Loucy (cell line): ENCODE measurements at regions not wholly inside any gene's neighbourhood (a gene's known extent, or its start where the extent isn't known, plus 50 kb on each side); places are given as distances from the start of the nearest gene placed in this dataset.
"Not testable (repeated sequence)": the region's sequence is repeated elsewhere in the genome, so short reads cannot be mapped to it uniquely, and the experiment has no call there.

Experiments used
- CTCF ChIP-seq: fragments of 200-600 bp; sonication (generic); conservative IDR thresholded peaks from 2 replicates; pipeline ENCODE4 v1.5.1; 2014; ENCODE audit warnings: mild to moderate bottlenecking, antibody characterized with exemption, low read length
- EZH2phosphoT487 ChIP-seq: fragments of 200-600 bp; IDR thresholded peaks from 2 replicates; pipeline ENCODE4 v1.6.1; 2018; ENCODE audit warnings: antibody characterized with exemption, mild to moderate bottlenecking, moderate library complexity, borderline replicate concordance

- not testable (repeated sequence) for TF ChIP-seq CTCF, EZH2phosphoT487
Observed at GRCh38 chr2:131830946-131831310, 303.2 kb downstream of the CCDC74A start.
